ENCODE measurements at regions not wholly inside any gene's neighbourhood (a gene's known extent, or its start where the extent isn't known, plus 50 kb on each side); places are given as distances from the start of the nearest gene placed in this dataset.

DNA sequence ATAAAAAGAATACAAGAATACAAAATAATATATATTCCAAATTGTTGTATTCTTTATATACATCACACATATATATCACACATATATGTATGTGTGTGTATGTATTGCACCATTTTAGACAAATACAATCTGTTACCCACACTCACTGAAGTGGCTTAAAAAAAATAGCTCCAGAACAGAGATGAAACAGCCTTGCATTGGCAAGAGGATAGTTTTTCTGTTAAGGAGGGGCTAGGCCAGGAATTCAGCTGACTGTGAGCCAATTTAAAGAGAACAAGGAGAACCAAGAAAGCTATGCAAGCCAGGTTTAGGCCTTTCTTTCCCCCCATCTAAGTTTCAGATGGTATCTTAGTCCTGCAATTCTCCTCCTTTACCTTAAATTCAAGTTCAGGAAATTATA is 257.5 kb downstream of the MZT1 start:
- ChIA-PET POLR2A (no interaction called here), CTCF (interaction anchor here (1.1 kb wide), 1 partner anchor 10 kb away, joined by 3 read pairs; no protein-coding TSS in a partner anchor)
- Histone ChIP-seq H3K36me3 (ENCODE audit: control insufficient read depth, insufficient read depth, low read length) (no peaks in the 10 kb centered on the region), H3K27me3 (ENCODE audit: control insufficient read depth, insufficient read depth, low read length) (no peaks in the 10 kb centered on the region), H3K4me3 (ENCODE audit: low read depth, low read length) (no peak overlapping the region)
- no peak for DNase-seq (ENCODE audit: low read depth)
- TF ChIP-seq, protein P1, sequence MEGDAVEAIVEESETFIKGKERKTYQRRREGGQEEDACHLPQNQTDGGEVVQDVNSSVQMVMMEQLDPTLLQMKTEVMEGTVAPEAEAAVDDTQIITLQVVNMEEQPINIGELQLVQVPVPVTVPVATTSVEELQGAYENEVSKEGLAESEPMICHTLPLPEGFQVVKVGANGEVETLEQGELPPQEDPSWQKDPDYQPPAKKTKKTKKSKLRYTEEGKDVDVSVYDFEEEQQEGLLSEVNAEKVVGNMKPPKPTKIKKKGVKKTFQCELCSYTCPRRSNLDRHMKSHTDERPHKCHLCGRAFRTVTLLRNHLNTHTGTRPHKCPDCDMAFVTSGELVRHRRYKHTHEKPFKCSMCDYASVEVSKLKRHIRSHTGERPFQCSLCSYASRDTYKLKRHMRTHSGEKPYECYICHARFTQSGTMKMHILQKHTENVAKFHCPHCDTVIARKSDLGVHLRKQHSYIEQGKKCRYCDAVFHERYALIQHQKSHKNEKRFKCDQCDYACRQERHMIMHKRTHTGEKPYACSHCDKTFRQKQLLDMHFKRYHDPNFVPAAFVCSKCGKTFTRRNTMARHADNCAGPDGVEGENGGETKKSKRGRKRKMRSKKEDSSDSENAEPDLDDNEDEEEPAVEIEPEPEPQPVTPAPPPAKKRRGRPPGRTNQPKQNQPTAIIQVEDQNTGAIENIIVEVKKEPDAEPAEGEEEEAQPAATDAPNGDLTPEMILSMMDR (IDR thresholded peaks at IDR 0.05; ENCODE audit: insufficient read depth, low read depth, low read length), result no peak

DNA sequence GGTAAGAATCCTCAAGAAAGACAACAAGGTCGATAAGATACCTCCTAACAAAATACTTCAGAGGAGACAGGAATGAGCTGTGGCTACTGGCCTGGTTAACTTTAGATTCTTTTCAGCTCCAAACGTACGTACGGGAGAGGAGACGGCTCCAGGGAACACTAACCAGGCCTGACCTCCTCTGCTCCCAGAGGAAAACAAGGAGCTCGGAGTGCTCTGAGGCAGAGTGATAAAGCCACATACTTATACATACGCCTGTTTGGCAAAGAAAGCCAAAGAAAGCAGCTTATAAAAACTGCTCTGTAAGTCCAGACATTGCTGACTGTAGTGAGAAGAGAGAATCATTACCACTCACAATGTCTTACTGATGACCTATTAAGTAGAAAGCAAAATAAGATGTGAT is 263.9 kb downstream of the MZT1 start:
- CTCF ChIA-PET, result no interaction called here
- DNase-seq (ENCODE audit: low read depth), result no peak
- Histone ChIP-seq H3K36me3 (ENCODE audit: control insufficient read depth, insufficient read depth, low read length) (no peaks in the 10 kb centered on the region), H3K27me3 (ENCODE audit: control insufficient read depth, insufficient read depth, low read length) (no peaks in the 10 kb centered on the region), H3K4me3 (ENCODE audit: low read depth, low read length) (no peak overlapping the region)
- POLR2A ChIA-PET, result no interaction called here
- TF ChIP-seq, protein P1 (IDR thresholded peaks at IDR 0.05; ENCODE audit: insufficient read depth, low read depth, low read length), result no peak

DNA sequence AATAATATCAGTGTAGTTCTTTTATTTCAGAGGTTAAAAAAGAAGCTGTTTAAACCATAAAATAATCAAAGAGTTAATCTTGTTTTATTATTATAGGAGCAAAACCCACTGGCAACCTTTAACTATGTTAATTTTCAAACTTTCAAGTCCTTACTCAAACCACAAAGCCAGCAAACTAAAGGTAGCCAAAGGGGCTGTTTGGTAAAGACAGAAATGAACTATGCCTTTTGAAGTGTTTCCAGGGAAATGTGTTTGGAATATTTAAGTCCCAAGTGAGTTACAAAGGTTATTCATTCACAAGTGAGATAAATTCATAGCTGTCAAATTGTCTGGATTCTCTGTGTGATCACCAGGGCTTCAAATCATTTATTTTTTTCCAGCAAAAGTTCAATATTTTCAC is 264.7 kb downstream of the MZT1 start:
- Histone ChIP-seq H3K27me3 (ENCODE audit: control insufficient read depth, insufficient read depth, low read length) (no peaks in the 10 kb centered on the region), H3K4me3 (ENCODE audit: low read depth, low read length) (no peak overlapping the region), H3K36me3 (ENCODE audit: control insufficient read depth, insufficient read depth, low read length) (no peaks in the 10 kb centered on the region)
- no peak for DNase-seq (ENCODE audit: low read depth)
- TF ChIP-seq, protein P1 (IDR thresholded peaks at IDR 0.05; ENCODE audit: insufficient read depth, low read depth, low read length), result no peak
- POLR2A ChIA-PET, result no interaction called here
- CTCF ChIA-PET, result interaction anchor here (0.6 kb wide), 1 partner anchor 36 kb away, joined by 3 read pairs; no protein-coding TSS in a partner anchor

DNA sequence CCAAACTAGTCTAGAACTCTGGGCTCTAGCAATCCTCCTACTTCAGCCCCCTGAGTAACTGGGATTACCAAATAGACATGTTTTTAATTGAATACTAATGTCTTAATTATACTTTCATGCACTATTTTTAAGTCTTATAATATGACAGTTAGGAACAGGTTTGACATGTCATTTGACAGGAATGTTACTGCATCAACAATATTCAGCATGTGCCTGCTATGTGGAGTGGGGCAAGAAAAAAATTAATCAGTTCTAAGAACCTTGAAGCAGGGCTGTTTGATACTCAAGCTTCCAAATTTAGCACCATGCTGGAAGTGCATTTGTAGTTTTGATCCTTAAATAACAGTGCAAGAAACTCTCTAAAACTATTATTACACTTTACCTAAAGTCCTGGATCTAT is 265.3 kb downstream of the MZT1 start:
- H3K27me3 ChIP-seq (ENCODE audit: control insufficient read depth, insufficient read depth, low read length), result no peaks in the 10 kb centered on the region
- POLR2A ChIA-PET, result no interaction called here
- no peak overlapping the region for H3K4me3 ChIP-seq (ENCODE audit: low read depth, low read length)
- CTCF ChIA-PET, result interaction anchor here (0.6 kb wide), 1 partner anchor 35 kb away, joined by 3 read pairs; no protein-coding TSS in a partner anchor
- no peaks in the 10 kb centered on the region for H3K36me3 ChIP-seq (ENCODE audit: control insufficient read depth, insufficient read depth, low read length)
- TF ChIP-seq, protein P1 (IDR thresholded peaks at IDR 0.05; ENCODE audit: insufficient read depth, low read depth, low read length), result no peak
- no peak for DNase-seq (ENCODE audit: low read depth)

DNA sequence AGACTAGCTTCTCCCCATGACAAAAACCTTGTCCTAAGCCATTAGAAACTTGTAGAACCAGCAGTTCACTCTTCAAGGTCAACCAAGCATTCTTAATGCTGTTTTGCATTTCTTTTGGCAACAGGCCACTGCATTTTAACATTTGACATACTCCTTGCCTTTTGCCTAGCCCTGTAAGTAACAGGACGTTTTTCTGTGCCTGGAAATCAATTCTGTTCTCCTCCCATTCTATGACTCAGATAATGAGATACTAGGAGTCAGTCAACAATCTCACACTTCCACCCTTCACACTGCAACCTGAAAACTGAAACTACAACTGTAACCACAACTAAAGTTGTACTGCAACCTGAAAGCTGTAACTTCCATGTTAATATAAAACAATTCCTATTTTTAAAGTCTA is 268.7 kb downstream of the MZT1 start:
- Histone ChIP-seq H3K4me3 (ENCODE audit: low read depth, low read length) (no peak overlapping the region), H3K36me3 (ENCODE audit: control insufficient read depth, insufficient read depth, low read length) (no peaks in the 10 kb centered on the region), H3K27me3 (ENCODE audit: control insufficient read depth, insufficient read depth, low read length) (no peaks in the 10 kb centered on the region)
- ChIA-PET CTCF (no interaction called here), POLR2A (no interaction called here)
- TF ChIP-seq, protein P1 (IDR thresholded peaks at IDR 0.05; ENCODE audit: insufficient read depth, low read depth, low read length), result no peak
- no peak for DNase-seq (ENCODE audit: low read depth)
